ENCODE measurements at regions not wholly inside any gene's neighbourhood (a gene's known extent, or its start where the extent isn't known, plus 50 kb on each side); places are given as distances from the start of the nearest gene placed in this dataset.

GRCh38 chr22:19593991-19594569 is 69.9 kb upstream of the CLDN5 start:
- TF ChIP-seq CTCF (IDR thresholded peaks at IDR 0.05; ENCODE audit: low read depth, low read length, missing control alignments), result no peak
- no peak for DNase-seq (ENCODE audit: low read depth)
- no peak overlapping the region for H3K4me3 ChIP-seq (ENCODE audit: low read depth, low read length)

- no peak for TF ChIP-seq CTCF (IDR thresholded peaks at IDR 0.05; ENCODE audit: low read depth, low read length, missing control alignments)
- DNase-seq (ENCODE audit: low read depth), result no peak
- no peak overlapping the region for H3K4me3 ChIP-seq (ENCODE audit: low read depth, low read length)
Measured at GRCh38 chr22:19595532-19595931, 71.3 kb upstream of the CLDN5 start.

- H3K4me3 ChIP-seq (ENCODE audit: low read depth, low read length), result no peak overlapping the region
- no peak for DNase-seq (ENCODE audit: low read depth)
- TF ChIP-seq CTCF (IDR thresholded peaks at IDR 0.05; ENCODE audit: low read depth, low read length, missing control alignments), result no peak
Measured at GRCh38 chr22:19596680-19597398, 72.6 kb upstream of the CLDN5 start.

GRCh38 chr22:19597399-19597735 is 73.2 kb upstream of the CLDN5 start:
- DNase-seq (ENCODE audit: low read depth), result no peak
- TF ChIP-seq CTCF (IDR thresholded peaks at IDR 0.05; ENCODE audit: low read depth, low read length, missing control alignments), result no peak
- no peak overlapping the region for H3K4me3 ChIP-seq (ENCODE audit: low read depth, low read length)

GRCh38 chr22:19598054-19598855 is 74.0 kb upstream of the CLDN5 start:
- no peak for TF ChIP-seq CTCF (IDR thresholded peaks at IDR 0.05; ENCODE audit: low read depth, low read length, missing control alignments)
- no peak overlapping the region for H3K4me3 ChIP-seq (ENCODE audit: low read depth, low read length)
- no peak for DNase-seq (ENCODE audit: low read depth)

GRCh38 chr22:19599004-19599403 is 74.8 kb upstream of the CLDN5 start:
- no peak overlapping the region for H3K4me3 ChIP-seq (ENCODE audit: low read depth, low read length)
- no peak for DNase-seq (ENCODE audit: low read depth)
- TF ChIP-seq CTCF (IDR thresholded peaks at IDR 0.05; ENCODE audit: low read depth, low read length, missing control alignments), result no peak
